Smooth muscle cell (in vitro differentiated cells): ENCODE measurements at regions not wholly inside any gene's neighbourhood (a gene's known extent, or its start where the extent isn't known, plus 50 kb on each side); places are given as distances from the start of the nearest gene placed in this dataset.

ENCODE experiments used
- DNase-seq: peaks from one replicate; lab custom pipeline; 2025; ENCODE audit not compliant: unreplicated experiment; lab: John Stamatoyannopoulos, UW
- H2AFZ ChIP-seq: fragments of 200-600 bp; sonication (generic); 2 replicates; pipeline ENCODE4 v1.6.0; 2016; ENCODE audit warnings: antibody characterized with exemption, low read depth, mild to moderate bottlenecking
- H3F3A ChIP-seq: fragments of 200-600 bp; sonication (generic); 2 replicates; pipeline ENCODE4 v1.6.0; 2017; ENCODE audit warnings: antibody characterized with exemption, low read depth
- H3K27ac ChIP-seq: fragments of 200-600 bp; sonication (generic); 2 replicates; pipeline ENCODE4 v1.5.1; 2016; ENCODE audit warnings: low read depth, mild to moderate bottlenecking
- H3K27me3 ChIP-seq: fragments of 200-600 bp; sonication (generic); 2 replicates; pipeline ENCODE4 v1.6.1; 2016; ENCODE audit warnings: low read depth, mild to moderate bottlenecking
- H3K36me3 ChIP-seq: fragments of 200-600 bp; sonication (generic); 2 replicates; pipeline ENCODE4 v1.5.1; 2016; ENCODE audit warnings: low read depth
- H3K4me1 ChIP-seq: fragments of 200-600 bp; sonication (generic); 2 replicates; pipeline ENCODE4 v1.5.1; 2016; ENCODE audit warnings: low read depth
- H3K4me2 ChIP-seq: fragments of 200-600 bp; sonication (generic); 2 replicates; pipeline ENCODE4 v1.6.0; 2016; ENCODE audit warnings: mild to moderate bottlenecking
- H3K4me3 ChIP-seq: fragments of 200-600 bp; sonication (generic); 2 replicates; pipeline ENCODE4 v1.5.1; 2016; ENCODE audit warnings: mild to moderate bottlenecking
- H3K79me2 ChIP-seq: fragments of 200-600 bp; sonication (generic); 2 replicates; pipeline ENCODE4 v1.6.0; 2016; ENCODE audit warnings: low read depth, mild to moderate bottlenecking
- H3K9ac ChIP-seq: fragments of 200-600 bp; sonication (generic); 2 replicates; pipeline ENCODE4 v1.6.0; 2016; ENCODE audit warnings: low read depth
- H3K9me3 ChIP-seq: fragments of 200-600 bp; sonication (generic); replicated peaks from 2 replicates; pipeline ENCODE4 v1.5.1; 2016; ENCODE audit warnings: low read depth
- H4K20me1 ChIP-seq: fragments of 200-600 bp; sonication (generic); 2 replicates; pipeline ENCODE4 v1.6.0; 2016; ENCODE audit warnings: low read depth
- CTCF ChIP-seq: fragments of 200-600 bp; sonication (generic); IDR thresholded peaks from 2 replicates; pipeline ENCODE4 v1.5.1; 2017; ENCODE audit warnings: borderline replicate concordance, mild to moderate bottlenecking, antibody characterized with exemption; ENCODE audit not compliant: insufficient read depth, poor library complexity, severe bottlenecking
- WGBS: methylation state at CpG from one replicate; pipeline ENCODE4 v1.1.7; 2016; ENCODE audit warnings: low lambda C conversion rate; 5-methylcytosine and 5-hydroxymethylcytosine counted together

DNA sequence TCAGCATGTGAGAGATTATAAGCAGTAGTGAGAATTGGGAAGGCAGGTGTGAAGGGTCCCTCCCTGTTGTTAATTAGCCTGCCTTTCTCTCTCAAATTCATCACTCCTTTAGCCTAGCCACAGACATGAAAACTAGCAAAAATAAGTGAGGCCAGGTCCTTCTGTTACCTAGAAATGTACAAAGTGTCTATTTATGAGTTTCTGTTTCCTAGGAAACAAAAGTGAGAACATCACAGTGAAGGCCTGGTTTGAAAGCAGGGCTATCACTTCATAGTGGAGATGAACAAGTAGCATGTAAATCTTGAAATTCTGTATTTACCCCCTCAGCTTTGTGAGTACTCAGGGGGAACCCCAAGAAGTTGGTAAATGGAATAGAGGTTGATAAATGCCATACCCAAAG lies 78.2 kb upstream of the UMPS start:
- Histone ChIP-seq H3K79me2 (no peaks in the 10 kb centered on the region), H3K4me1 (peaks cover 5% of the 10 kb centered on the region), H3K9me3 (no peaks in the 10 kb centered on the region), H3K4me3 (no peak overlapping the region), H3K9ac (no peak overlapping the region), H4K20me1 (no peaks in the 10 kb centered on the region), H3F3A (no peaks in the 10 kb centered on the region), H3K27ac (no peak overlapping the region), H3K4me2 (no peak overlapping the region), H3K27me3 (no peaks in the 10 kb centered on the region), H3K36me3 (peaks cover 7% of the 10 kb centered on the region), H2AFZ (no peak overlapping the region)
- TF ChIP-seq CTCF: no peak
- DNase-seq: no peak

DNA sequence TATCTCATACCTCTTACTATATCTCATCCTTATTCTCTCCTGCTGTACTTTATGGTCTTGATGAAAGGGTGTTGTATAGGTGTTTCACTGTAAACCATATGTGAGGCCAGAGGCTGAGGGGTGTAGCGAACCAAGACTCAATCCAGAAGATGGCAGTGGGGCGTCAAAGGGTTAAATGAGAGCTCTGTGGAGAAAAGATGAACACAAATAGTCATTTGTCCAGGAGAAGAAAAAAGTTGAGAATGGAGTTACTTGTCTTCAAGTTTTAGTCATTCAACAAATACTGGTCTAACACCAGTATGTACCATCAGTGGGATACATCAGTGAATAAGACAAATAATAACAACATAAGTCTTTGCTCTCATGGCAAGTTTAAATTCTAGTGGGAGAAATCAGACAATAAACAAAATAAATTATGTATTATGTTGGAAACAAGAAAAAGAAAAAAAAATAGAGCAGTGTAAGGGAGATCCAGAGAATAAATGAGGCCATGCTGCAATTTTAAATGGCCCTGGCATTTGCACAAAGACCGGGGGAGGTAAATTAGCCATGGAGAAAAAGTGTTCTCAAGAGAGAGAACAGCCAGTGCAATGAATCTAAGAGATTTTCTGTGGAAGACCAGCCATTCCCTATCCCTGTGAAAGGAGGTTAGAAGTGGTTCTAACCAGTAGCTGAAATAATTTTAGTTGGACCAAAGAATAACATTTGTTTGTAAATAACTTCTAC lies 77.0 kb upstream of the UMPS start:
- no peak overlapping the region for H3K4me2 ChIP-seq
- WGBS: 91% methylated on average over 3 of the region's 3 CpGs
- TF ChIP-seq CTCF: no peak

GRCh38 chr3:124653797-124654469 lies 76.3 kb upstream of the UMPS start:
- Histone ChIP-seq H3K79me2 (no peaks in the 10 kb centered on the region), H3K4me3 (no peak overlapping the region), H3K27me3 (no peaks in the 10 kb centered on the region), H3K9me3 (no peaks in the 10 kb centered on the region), H4K20me1 (no peaks in the 10 kb centered on the region), H3K36me3 (peaks cover 7% of the 10 kb centered on the region), H3K9ac (no peak overlapping the region), H3K4me1 (no peaks in the 10 kb centered on the region), H3F3A (no peaks in the 10 kb centered on the region), H3K4me2 (no peak overlapping the region), H2AFZ (no peak overlapping the region), H3K27ac (no peak overlapping the region)
- no peak for TF ChIP-seq CTCF
- no peak for DNase-seq
- 54% methylated on average over 4 of the region's 4 CpGs for whole genome bisulfite sequencing

More for the DNA sequence above, 77.0 kb upstream of the UMPS start:
- H3K4me3 ChIP-seq: no peak overlapping the region
- no peak overlapping the region for H2AFZ ChIP-seq
- peaks cover 4% of the 10 kb centered on the region for H3K4me1 ChIP-seq
- H3K27me3 ChIP-seq: no peaks in the 10 kb centered on the region
- H3F3A ChIP-seq: no peaks in the 10 kb centered on the region
- H3K36me3 ChIP-seq: peaks cover 7% of the 10 kb centered on the region
- H3K79me2 ChIP-seq: no peaks in the 10 kb centered on the region
- H4K20me1 ChIP-seq: no peaks in the 10 kb centered on the region
- no peak overlapping the region for H3K9ac ChIP-seq
- no peak overlapping the region for H3K27ac ChIP-seq
- DNase-seq: no peak
- no peaks in the 10 kb centered on the region for H3K9me3 ChIP-seq

DNA sequence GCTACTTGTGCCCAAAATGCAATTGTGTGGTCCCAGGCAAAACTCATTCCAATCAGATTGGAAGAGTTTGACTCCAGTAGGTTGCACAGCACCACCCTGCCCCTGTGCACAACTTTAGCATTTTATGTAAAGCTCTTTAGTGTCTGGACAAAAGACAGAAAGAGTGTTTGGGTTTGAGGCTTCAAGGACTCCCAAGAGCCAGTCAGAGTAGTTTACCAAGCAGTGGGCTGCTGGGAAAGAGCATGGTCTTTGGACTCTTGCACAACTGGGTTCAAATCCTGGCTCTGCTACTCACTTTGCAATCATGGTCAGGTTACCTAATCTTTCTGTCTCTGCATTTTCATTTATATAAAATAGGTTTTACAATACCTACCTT lies 75.8 kb upstream of the UMPS start:
- Histone ChIP-seq H3K36me3 (peaks cover 7% of the 10 kb centered on the region), H3K9ac (no peak overlapping the region), H4K20me1 (no peaks in the 10 kb centered on the region), H3K27ac (no peak overlapping the region), H3K79me2 (no peaks in the 10 kb centered on the region), H3K9me3 (no peaks in the 10 kb centered on the region), H2AFZ (no peak overlapping the region), H3K27me3 (no peaks in the 10 kb centered on the region), H3K4me1 (no peaks in the 10 kb centered on the region), H3K4me2 (no peak overlapping the region), H3F3A (no peaks in the 10 kb centered on the region), H3K4me3 (no peak overlapping the region)
- no peak for TF ChIP-seq CTCF
- DNase-seq: no peak
